ENCODE measurements at regions not wholly inside any gene's neighbourhood (a gene's known extent, or its start where the extent isn't known, plus 50 kb on each side); places are given as distances from the start of the nearest gene placed in this dataset.
A peak's percentile ranks its signal among the peaks of the same experiment; 100 is the strongest.

DNA sequence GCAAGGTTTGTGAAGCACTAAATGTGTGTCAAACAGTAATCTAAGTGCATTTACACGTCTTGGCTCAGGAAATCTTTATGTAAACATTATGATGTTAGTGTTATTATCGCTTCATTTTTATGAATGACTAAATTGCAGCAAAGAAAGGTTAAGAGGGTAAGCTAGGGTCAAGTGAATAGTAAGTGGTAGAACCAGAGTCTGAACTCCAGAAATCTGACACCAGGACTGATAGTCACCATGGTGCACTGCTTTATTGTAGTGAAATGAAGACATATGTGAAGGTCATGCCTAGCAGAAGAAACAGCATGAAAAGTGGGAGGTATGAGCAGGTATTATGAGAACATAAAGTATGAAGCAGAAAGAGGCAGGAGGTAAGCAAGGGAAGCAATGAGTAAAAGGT lies 368.7 kb upstream of the TENM4 start:
- H3K9ac ChIP-seq (ENCODE audit: extremely low read depth, low read length, poor library complexity, severe bottlenecking) = no peak overlapping the region
- no peaks in the 10 kb centered on the region for H3K4me1 ChIP-seq (ENCODE audit: control insufficient read depth, insufficient read depth, low read length)
- H3K27ac ChIP-seq (ENCODE audit: low read depth, low read length) = no peak overlapping the region
- no peaks in the 10 kb centered on the region for H3K9me3 ChIP-seq (ENCODE audit: control insufficient read depth, low read length)
- WGBS, 2 experiments (ENCODE audit: insufficient coverage in 1 of 2, insufficient read length in 1 of 2) = 85 to 86% methylated on average over 2 of the region's 2 CpGs
- no peak overlapping the region for H3K27ac Mint-ChIP-seq
- H3K4me3 ChIP-seq (ENCODE audit: low read length) = no peak overlapping the region
- peaks cover 10% of the 10 kb centered on the region for H3K27me3 Mint-ChIP-seq (ENCODE audit: insufficient read depth)
- peaks cover 13% of the 10 kb centered on the region for H3K4me1 Mint-ChIP-seq
- no peak for DNase-seq
- no peaks in the 10 kb centered on the region for H3K27me3 ChIP-seq (ENCODE audit: control insufficient read depth, insufficient read depth, low read length, poor library complexity, severe bottlenecking)
- H3K4me3 Mint-ChIP-seq = no peak overlapping the region
- TF ChIP-seq, protein P1, sequence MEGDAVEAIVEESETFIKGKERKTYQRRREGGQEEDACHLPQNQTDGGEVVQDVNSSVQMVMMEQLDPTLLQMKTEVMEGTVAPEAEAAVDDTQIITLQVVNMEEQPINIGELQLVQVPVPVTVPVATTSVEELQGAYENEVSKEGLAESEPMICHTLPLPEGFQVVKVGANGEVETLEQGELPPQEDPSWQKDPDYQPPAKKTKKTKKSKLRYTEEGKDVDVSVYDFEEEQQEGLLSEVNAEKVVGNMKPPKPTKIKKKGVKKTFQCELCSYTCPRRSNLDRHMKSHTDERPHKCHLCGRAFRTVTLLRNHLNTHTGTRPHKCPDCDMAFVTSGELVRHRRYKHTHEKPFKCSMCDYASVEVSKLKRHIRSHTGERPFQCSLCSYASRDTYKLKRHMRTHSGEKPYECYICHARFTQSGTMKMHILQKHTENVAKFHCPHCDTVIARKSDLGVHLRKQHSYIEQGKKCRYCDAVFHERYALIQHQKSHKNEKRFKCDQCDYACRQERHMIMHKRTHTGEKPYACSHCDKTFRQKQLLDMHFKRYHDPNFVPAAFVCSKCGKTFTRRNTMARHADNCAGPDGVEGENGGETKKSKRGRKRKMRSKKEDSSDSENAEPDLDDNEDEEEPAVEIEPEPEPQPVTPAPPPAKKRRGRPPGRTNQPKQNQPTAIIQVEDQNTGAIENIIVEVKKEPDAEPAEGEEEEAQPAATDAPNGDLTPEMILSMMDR (conservative IDR thresholded peaks at IDR 0.05) = no peak
- H3K36me3 Mint-ChIP-seq (ENCODE audit: low read depth) = peaks cover 2% of the 10 kb centered on the region
- no peaks in the 10 kb centered on the region for H3K36me3 ChIP-seq (ENCODE audit: control insufficient read depth, insufficient read depth, low read length)
- peaks cover 5% of the 10 kb centered on the region for H3K9me3 Mint-ChIP-seq

GRCh38 chr11:79807506-79807905 lies 366.7 kb upstream of the TENM4 start:
- DNase-seq = no peak
- Mint-ChIP-seq H3K27ac (no peak overlapping the region), H3K9me3 (peaks cover 25% of the 10 kb centered on the region), H3K4me3 (no peak overlapping the region), H3K4me1 (peaks cover 6% of the 10 kb centered on the region), H3K27me3 (ENCODE audit: insufficient read depth) (peaks cover 8% of the 10 kb centered on the region), H3K36me3 (ENCODE audit: low read depth) (peaks cover 17% of the 10 kb centered on the region)
- WGBS, 2 experiments (ENCODE audit: insufficient coverage in 1 of 2, insufficient read length in 1 of 2) = 91 to 100% methylated on average over 2 of the region's 2 CpGs
- peaks cover 11% of the 10 kb centered on the region for H3K9me3 ChIP-seq (ENCODE audit: control insufficient read depth, low read length)
- no peak overlapping the region for H3K4me3 ChIP-seq (ENCODE audit: low read length)
- no peak overlapping the region for H3K27ac ChIP-seq (ENCODE audit: low read depth, low read length)
- TF ChIP-seq, protein P1 (conservative IDR thresholded peaks at IDR 0.05) = no peak
- no peak overlapping the region for H3K9ac ChIP-seq (ENCODE audit: extremely low read depth, low read length, poor library complexity, severe bottlenecking)
- no peaks in the 10 kb centered on the region for H3K4me1 ChIP-seq (ENCODE audit: control insufficient read depth, insufficient read depth, low read length)
- H3K36me3 ChIP-seq (ENCODE audit: control insufficient read depth, insufficient read depth, low read length) = no peaks in the 10 kb centered on the region
- H3K27me3 ChIP-seq (ENCODE audit: control insufficient read depth, insufficient read depth, low read length, poor library complexity, severe bottlenecking) = no peaks in the 10 kb centered on the region

GRCh38 chr11:79796704-79797103 lies 355.9 kb upstream of the TENM4 start:
- H3K4me1 ChIP-seq (ENCODE audit: control insufficient read depth, insufficient read depth, low read length) = peaks cover 21% of the 10 kb centered on the region
- no peak for DNase-seq
- no peaks in the 10 kb centered on the region for H3K27me3 ChIP-seq (ENCODE audit: control insufficient read depth, insufficient read depth, low read length, poor library complexity, severe bottlenecking)
- no peak overlapping the region for H3K27ac Mint-ChIP-seq
- 43 to 78% methylated on average over 1 of the region's 1 CpG for WGBS, 2 experiments (ENCODE audit: insufficient coverage in 1 of 2, insufficient read length in 1 of 2)
- peaks cover 58% of the 10 kb centered on the region for H3K4me1 Mint-ChIP-seq
- no peaks in the 10 kb centered on the region for H3K36me3 ChIP-seq (ENCODE audit: control insufficient read depth, insufficient read depth, low read length)
- no peaks in the 10 kb centered on the region for H3K36me3 Mint-ChIP-seq (ENCODE audit: low read depth)
- no peaks in the 10 kb centered on the region for H3K9me3 ChIP-seq (ENCODE audit: control insufficient read depth, low read length)
- H3K27me3 Mint-ChIP-seq (ENCODE audit: insufficient read depth) = peaks cover 19% of the 10 kb centered on the region
- no peak overlapping the region for H3K27ac ChIP-seq (ENCODE audit: low read depth, low read length)
- H3K4me3 ChIP-seq (ENCODE audit: low read length) = peak overlapping the region; percentile 1
- TF ChIP-seq, protein P1 (conservative IDR thresholded peaks at IDR 0.05) = no peak
- H3K4me3 Mint-ChIP-seq = no peak overlapping the region
- H3K9ac ChIP-seq (ENCODE audit: extremely low read depth, low read length, poor library complexity, severe bottlenecking) = no peak overlapping the region
- H3K9me3 Mint-ChIP-seq = peaks cover 3% of the 10 kb centered on the region

Measured in endodermal cell (in vitro differentiated cells).